OCI-LY3 (cell line): ENCODE measurements at regions not wholly inside any gene's neighbourhood (a gene's known extent, or its start where the extent isn't known, plus 50 kb on each side); places are given as distances from the start of the nearest gene placed in this dataset.

Experiments used
- H2AFZ ChIP-seq: fragments of 200-600, 300-600 bp; shearing (Covaris generic); 2 replicates; pipeline ENCODE4 v1.6.0; 2014; ENCODE audit warnings: antibody characterized with exemption, low read depth, low read length
- H3K27ac ChIP-seq: fragments of 200-600, 300-600 bp; sonication (generic); 2 replicates; pipeline ENCODE4 v1.5.1; 2014; ENCODE audit warnings: mild to moderate bottlenecking, low read length, moderate library complexity, mixed read lengths
- H3K27me3 ChIP-seq: fragments of 200-600, 300-600 bp; sonication (generic); 2 replicates; pipeline ENCODE4 v1.6.1; 2014; ENCODE audit warnings: low read depth, low read length, mixed read lengths
- H3K36me3 ChIP-seq: fragments of 200-600, 300-600 bp; sonication (generic); replicated peaks from 2 replicates; pipeline ENCODE3; 2014; ENCODE audit warnings: low read depth, low read length, mixed read lengths
- H3K4me1 ChIP-seq: fragments of 300-600, 200-600 bp; sonication (generic); 2 replicates; pipeline ENCODE4 v1.6.1; 2014; ENCODE audit warnings: low read length, mixed read lengths
- H3K4me2 ChIP-seq: fragments of 200-600, 300-600 bp; sonication (generic); 2 replicates; pipeline ENCODE4 v1.6.1; 2014; ENCODE audit warnings: low read length, mixed read lengths
- H3K4me3 ChIP-seq: fragments of 300-600, 200-600 bp; sonication (generic); 2 replicates; pipeline ENCODE4 v1.5.1; 2014; ENCODE audit warnings: antibody characterized with exemption, mild to moderate bottlenecking, low read length, moderate library complexity
- H3K79me2 ChIP-seq: fragments of 300-600, 200-600 bp; shearing (Covaris generic); 2 replicates; pipeline ENCODE4 v1.6.1; 2014; ENCODE audit warnings: mild to moderate bottlenecking, low read length, mixed read lengths
- H3K9ac ChIP-seq: fragments of 300-600, 200-600 bp; shearing (Covaris generic); 2 replicates; pipeline ENCODE4 v1.6.0; 2014; ENCODE audit warnings: mild to moderate bottlenecking, low read length, moderate library complexity
- H3K9me3 ChIP-seq: fragments of 200-600, 300-600 bp; shearing (Covaris generic); 2 replicates; pipeline ENCODE4 v1.6.1; 2014; ENCODE audit warnings: low read length, mixed read lengths; ENCODE audit not compliant: insufficient read depth
- H4K20me1 ChIP-seq: fragments of 200-600, 300-600 bp; sonication (generic); 2 replicates; pipeline ENCODE4 v1.6.1; 2016; ENCODE audit warnings: low read length, mixed read lengths; ENCODE audit not compliant: insufficient read depth
- EZH2phosphoT487 ChIP-seq: fragments of 200-600 bp; shearing (Covaris generic); IDR thresholded peaks from 2 replicates; pipeline ENCODE4 v1.6.1; 2018; ENCODE audit warnings: antibody characterized with exemption, mixed run types, low read depth
- TF ChIP-seq, protein P1 (sequence below): fragments of 200-600, 300-600 bp; sonication (generic); IDR thresholded peaks from 2 replicates; pipeline ENCODE4 v1.5.1; 2014; ENCODE audit warnings: antibody characterized with exemption, low read length, low read depth

DNA sequence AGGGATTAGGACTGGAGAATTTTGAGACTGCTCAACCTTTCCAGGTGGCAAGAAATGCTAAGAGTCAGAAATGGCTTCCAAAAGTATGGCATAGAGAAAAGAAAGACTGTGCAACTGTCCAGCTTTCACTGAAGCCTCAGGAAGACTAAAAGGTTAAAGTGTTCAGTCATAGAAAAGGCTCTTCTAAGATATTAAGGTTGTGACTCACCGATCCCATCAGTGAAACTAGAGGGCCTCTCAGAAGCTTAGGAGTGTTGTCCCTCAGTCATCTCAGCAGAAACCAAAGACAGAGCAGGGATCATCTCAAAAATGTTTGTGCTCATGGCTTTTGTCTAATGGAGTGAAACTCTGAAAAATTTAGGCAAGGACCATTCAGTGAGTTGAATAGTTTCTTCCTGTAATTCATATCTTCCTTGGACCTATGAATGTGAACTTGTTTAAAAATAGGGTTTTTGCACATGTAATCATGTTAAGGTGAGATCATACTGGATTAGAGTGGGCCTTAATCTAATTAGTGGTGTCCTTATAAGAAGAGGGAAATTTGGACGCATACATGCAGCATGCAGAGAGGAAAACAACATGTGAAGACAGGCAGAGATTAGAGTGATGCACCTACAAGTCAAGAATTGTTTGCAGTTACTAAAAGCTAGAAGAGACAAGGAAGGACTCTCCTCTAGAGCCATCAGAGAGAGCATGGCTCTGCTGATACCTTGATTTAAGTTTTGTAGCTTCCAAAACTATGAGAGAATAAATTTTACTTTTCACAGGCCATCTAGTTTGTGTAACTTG is 71.3 kb downstream of the RPE65 start:
- H3K4me3 ChIP-seq: no peak overlapping the region
- H3K4me1 ChIP-seq: no peaks in the 10 kb centered on the region
- H3K9ac ChIP-seq: no peak overlapping the region
- H3K36me3 ChIP-seq: no peaks in the 10 kb centered on the region
- H3K4me2 ChIP-seq: no peak overlapping the region
- H3K27ac ChIP-seq: no peak overlapping the region
- H3K79me2 ChIP-seq: no peaks in the 10 kb centered on the region
- no peak overlapping the region for H2AFZ ChIP-seq
- no peaks in the 10 kb centered on the region for H3K27me3 ChIP-seq
- TF ChIP-seq, protein P1, sequence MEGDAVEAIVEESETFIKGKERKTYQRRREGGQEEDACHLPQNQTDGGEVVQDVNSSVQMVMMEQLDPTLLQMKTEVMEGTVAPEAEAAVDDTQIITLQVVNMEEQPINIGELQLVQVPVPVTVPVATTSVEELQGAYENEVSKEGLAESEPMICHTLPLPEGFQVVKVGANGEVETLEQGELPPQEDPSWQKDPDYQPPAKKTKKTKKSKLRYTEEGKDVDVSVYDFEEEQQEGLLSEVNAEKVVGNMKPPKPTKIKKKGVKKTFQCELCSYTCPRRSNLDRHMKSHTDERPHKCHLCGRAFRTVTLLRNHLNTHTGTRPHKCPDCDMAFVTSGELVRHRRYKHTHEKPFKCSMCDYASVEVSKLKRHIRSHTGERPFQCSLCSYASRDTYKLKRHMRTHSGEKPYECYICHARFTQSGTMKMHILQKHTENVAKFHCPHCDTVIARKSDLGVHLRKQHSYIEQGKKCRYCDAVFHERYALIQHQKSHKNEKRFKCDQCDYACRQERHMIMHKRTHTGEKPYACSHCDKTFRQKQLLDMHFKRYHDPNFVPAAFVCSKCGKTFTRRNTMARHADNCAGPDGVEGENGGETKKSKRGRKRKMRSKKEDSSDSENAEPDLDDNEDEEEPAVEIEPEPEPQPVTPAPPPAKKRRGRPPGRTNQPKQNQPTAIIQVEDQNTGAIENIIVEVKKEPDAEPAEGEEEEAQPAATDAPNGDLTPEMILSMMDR: no peak
- no peak for TF ChIP-seq EZH2phosphoT487
- H3K9me3 ChIP-seq: no peaks in the 10 kb centered on the region
- H4K20me1 ChIP-seq: no peaks in the 10 kb centered on the region

DNA sequence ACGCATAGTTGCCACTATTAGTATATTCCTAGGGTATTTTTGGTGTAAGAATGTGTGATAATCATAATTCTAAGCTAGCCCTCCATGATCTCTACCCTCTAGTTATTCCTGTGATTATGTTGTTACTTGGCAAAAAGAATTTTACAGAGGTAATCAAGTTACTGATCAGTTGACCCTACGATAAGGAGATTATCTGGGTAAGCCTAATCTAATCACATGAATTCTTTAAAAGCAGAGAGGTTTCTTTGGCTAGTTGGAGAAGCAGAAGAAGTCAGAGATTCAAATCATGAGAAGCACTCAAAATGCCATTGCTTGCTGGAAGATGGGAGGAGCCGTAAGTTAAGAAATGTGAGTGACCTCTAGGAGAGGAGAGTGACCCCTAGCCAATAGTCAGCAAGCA is 72.7 kb downstream of the RPE65 start:
- Histone ChIP-seq H3K27me3 (no peaks in the 10 kb centered on the region), H3K4me1 (no peaks in the 10 kb centered on the region), H3K4me2 (no peak overlapping the region), H3K79me2 (no peaks in the 10 kb centered on the region), H3K36me3 (no peaks in the 10 kb centered on the region), H3K9me3 (no peaks in the 10 kb centered on the region), H4K20me1 (no peaks in the 10 kb centered on the region), H3K27ac (no peak overlapping the region), H2AFZ (no peak overlapping the region), H3K9ac (no peak overlapping the region), H3K4me3 (no peak overlapping the region)
- no peak for TF ChIP-seq EZH2phosphoT487
- TF ChIP-seq, protein P1: no peak

DNA sequence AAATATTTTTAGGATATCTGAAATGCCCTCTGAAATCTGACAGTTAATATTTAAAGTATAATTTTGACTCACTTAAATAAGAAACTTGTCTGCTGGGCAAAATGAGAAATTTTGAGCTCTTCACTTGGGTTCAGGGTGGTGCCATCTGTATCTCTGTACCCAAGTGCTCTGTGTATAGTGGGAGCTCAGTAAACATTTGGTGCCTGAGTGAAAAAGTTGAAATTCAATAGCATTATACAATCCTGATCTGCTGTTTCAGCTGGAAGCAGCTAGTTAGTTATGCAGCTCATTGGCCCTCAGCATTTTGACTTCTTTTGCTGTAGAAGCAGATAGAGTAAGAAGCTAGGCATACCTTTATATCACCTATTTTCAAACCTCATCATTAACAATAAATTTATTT is 73.3 kb downstream of the RPE65 start:
- Histone ChIP-seq H3K4me1 (no peaks in the 10 kb centered on the region), H3K27me3 (no peaks in the 10 kb centered on the region), H2AFZ (no peak overlapping the region), H3K36me3 (no peaks in the 10 kb centered on the region), H3K79me2 (no peaks in the 10 kb centered on the region), H3K27ac (no peak overlapping the region), H3K9me3 (no peaks in the 10 kb centered on the region), H3K9ac (no peak overlapping the region), H3K4me2 (no peak overlapping the region), H4K20me1 (no peaks in the 10 kb centered on the region), H3K4me3 (no peak overlapping the region)
- TF ChIP-seq, protein P1: no peak
- TF ChIP-seq EZH2phosphoT487: no peak

DNA sequence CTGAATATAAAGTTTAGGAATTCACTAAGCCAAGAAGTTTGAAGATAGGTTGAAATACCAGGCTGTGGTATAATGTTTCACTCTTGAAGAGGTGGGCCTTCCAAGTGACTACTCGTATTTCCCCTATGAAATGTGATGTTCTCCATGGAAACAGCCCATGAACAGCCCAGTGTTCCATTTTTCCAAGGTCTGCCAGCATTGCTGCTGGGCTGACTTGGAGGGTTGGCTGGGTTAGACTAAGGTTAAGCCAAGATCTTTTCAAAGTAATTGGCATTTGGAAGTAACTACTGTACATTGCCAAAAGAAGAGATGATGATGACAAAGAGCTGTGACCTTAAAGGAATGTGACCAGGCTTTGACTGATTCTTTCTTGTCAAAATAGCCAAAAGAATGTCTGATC is 73.8 kb downstream of the RPE65 start:
- Histone ChIP-seq H3K4me3 (no peak overlapping the region), H3K9ac (no peak overlapping the region), H3K27me3 (no peaks in the 10 kb centered on the region), H3K4me2 (no peak overlapping the region), H2AFZ (no peak overlapping the region), H3K4me1 (no peaks in the 10 kb centered on the region), H4K20me1 (no peaks in the 10 kb centered on the region), H3K9me3 (no peaks in the 10 kb centered on the region), H3K79me2 (no peaks in the 10 kb centered on the region), H3K36me3 (no peaks in the 10 kb centered on the region), H3K27ac (no peak overlapping the region)
- TF ChIP-seq EZH2phosphoT487: no peak
- TF ChIP-seq, protein P1: no peak
